ENCODE measurements at regions not wholly inside any gene's neighbourhood (a gene's known extent, or its start where the extent isn't known, plus 50 kb on each side); places are given as distances from the start of the nearest gene placed in this dataset.

DNA sequence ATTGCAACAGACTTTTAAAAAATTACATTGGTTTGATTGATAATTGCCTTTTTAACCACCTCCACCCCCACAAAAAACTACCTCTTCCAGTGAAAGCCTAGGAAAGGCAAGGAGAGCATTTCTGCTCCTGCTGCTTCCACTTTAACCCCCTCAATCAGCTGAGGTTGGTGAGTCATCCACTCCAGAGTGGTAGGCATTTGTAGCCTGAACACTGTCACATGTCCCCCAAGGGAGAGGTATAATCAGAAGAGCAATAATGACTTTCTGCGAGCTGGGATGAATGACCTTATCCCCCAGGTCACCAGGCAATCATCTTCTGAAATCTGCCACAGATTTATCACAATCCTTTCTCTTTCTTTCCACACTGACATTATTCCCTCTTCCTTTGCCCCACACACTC lies 126.6 kb upstream of the CAMK1G start:
- DNase-seq (ENCODE audit: low read depth) = no peak

- no peak for DNase-seq (ENCODE audit: low read depth)
These were observed 126.0 kb upstream of the CAMK1G start for GRCh38 chr1:209457401-209458125.

GRCh38 chr1:209458921-209459320 lies 124.6 kb upstream of the CAMK1G start:
- DNase-seq (ENCODE audit: low read depth) = no peak

DNA sequence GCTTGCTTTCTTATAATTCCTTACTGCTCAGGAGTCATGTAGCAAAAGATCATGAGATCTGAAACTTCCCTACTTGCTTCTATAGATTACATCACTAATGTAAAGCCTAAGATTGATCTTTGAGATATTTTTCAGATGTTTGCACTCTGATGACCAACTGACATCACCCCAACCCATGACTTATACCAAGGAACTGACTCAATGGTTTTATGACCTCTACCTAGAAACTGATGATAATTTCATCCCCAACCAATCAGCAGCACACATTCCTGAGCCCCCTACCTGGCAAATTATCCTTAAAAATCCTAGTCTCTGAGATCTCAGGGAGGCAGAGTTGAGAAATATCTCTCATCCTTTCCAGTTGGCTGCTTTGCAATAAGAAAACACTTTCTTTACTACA lies 122.3 kb upstream of the CAMK1G start:
- DNase-seq (ENCODE audit: low read depth) = no peak

DNA sequence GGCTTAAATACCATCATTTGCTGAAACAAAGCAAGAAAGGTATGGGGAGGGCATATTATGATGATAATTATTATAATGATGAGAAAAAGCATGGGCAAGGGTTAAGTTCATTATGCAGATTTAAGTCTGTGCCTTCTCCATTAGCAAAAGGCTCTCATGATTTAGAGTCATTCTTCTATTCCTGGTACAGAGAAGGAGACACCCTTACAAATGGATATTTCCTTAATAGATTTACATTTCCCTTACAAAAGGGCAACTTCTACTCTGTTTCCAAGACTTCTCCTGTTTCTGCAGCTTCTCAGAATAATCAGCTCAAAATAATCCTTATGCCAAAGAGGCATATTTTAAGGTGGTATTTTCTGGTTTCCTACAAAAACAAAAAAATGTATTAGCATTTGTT lies 121.1 kb upstream of the CAMK1G start:
- no peak for DNase-seq (ENCODE audit: low read depth)

GRCh38 chr1:209463441-209463840 lies 120.1 kb upstream of the CAMK1G start:
- DNase-seq (ENCODE audit: low read depth) = no peak

- DNase-seq (ENCODE audit: low read depth) = no peak
These were observed 110.5 kb upstream of the CAMK1G start for GRCh38 chr1:209473025-209473424.

- DNase-seq (ENCODE audit: low read depth) = no peak
These were observed 103.2 kb upstream of the CAMK1G start for GRCh38 chr1:209480345-209480744.

- DNase-seq (ENCODE audit: low read depth) = no peak
These were observed 99.8 kb upstream of the CAMK1G start for GRCh38 chr1:209483691-209484090.

DNA sequence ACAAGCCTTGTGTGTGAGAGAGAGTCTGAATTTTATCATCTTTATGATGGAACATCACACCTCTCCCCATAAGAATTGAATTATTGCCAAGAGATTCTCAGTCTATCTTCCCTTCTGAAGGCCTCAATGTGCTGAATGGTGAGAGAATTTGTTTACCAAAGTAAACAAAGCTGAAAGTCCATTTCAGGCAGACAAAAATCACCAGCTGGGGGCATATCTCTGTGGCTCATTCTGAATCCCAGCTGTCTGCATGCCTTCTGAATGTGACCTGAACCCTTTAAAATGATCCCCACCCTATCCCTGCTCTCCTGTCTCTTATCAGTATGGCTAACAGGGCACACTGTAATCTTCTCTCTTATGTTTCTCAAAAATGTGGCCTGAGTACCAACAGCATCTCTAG lies 99.1 kb upstream of the CAMK1G start:
- no peak for DNase-seq (ENCODE audit: low read depth)

DNA sequence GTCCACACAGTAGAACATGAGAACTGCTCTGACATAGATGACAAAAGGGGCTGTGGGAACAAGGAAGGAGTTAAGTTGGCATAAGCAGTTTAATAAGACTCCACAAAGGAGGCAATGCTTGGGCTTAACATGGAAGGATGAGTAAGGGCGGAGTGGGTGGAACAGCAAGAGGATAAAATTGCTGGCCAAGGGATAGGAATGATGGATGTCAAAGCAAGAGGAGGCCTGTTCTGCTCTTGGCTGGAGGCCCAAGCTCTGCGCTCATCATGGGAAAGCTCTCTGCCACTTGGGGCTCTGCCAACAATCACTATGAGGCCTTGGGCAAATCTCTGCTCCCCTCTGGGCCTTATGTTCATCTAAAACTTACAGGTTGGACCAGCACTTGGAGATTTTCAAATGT lies 98.3 kb upstream of the CAMK1G start:
- DNase-seq (ENCODE audit: low read depth) = no peak

- DNase-seq (ENCODE audit: low read depth) = no peak
These were observed 97.8 kb upstream of the CAMK1G start for GRCh38 chr1:209485751-209486150.

- DNase-seq (ENCODE audit: low read depth) = no peak
These were observed 96.5 kb upstream of the CAMK1G start for GRCh38 chr1:209486861-209487593.

GRCh38 chr1:209490013-209490412 lies 93.5 kb upstream of the CAMK1G start:
- no peak for DNase-seq (ENCODE audit: low read depth)

GRCh38 chr1:209491031-209491430 lies 92.5 kb upstream of the CAMK1G start:
- no peak for DNase-seq (ENCODE audit: low read depth)

GRCh38 chr1:209491496-209491895 lies 92.0 kb upstream of the CAMK1G start:
- no peak for DNase-seq (ENCODE audit: low read depth)

DNA sequence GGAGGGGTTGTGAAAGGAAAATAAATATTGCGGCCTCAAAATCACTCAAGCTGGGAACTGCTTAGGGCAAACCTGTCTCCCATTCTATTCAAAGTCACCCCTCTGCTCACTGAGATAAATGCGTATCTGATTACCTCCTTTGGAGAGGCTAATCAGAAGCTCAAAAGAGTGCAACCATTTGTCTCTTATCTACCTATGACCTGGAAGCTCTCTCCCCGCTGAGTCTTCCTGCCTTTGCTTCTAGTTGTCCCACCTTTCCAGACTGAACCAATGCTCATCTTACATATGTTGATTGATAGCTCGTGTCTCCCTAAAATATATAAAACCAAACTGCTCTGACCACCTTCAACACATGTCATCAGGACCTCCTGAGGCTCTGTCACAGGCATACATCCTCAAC lies 91.6 kb upstream of the CAMK1G start:
- no peak for DNase-seq (ENCODE audit: low read depth)

GRCh38 chr1:209493559-209493958 lies 90.0 kb upstream of the CAMK1G start:
- DNase-seq (ENCODE audit: low read depth) = no peak

DNA sequence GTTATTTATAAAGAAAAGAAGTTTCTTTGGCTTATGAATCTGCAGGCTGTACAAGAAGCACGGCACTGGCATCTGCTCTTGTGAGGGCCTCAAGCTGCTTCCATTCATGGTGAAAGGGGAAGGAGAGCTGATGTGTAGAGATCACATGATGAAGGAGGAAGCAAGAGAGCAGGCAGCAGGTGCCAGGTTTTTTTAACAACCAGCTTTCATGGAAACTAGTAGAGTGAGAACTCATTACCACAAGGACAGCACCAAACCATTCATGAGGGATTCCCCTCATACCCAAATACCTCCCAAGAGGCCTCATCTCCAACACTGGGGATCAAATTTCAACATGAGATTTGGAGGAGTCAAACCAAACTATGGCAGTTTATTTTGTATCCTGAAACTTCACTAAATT lies 85.8 kb upstream of the CAMK1G start:
- no peak for DNase-seq (ENCODE audit: low read depth)

DNA sequence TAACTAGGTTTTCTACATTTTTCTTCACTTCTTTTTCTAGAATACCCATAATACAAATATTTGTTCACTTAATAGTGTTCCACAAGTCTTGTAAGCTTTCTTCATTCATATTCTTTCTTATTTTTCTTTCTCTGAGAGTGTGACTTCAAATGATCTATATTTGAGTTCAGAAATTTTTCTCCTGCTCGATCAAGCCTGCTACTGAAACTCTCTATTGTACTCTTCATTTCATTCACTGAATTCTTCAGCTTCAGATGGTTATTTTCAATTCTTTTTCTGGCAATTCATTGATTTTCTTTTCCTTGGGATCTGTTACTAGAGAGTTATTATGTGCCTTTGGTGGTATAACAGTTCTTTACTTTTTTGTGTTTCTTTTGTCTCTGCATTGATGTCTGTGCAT lies 82.5 kb upstream of the CAMK1G start:
- DNase-seq (ENCODE audit: low read depth) = no peak

- no peak for DNase-seq (ENCODE audit: low read depth)
These were observed 80.3 kb upstream of the CAMK1G start for GRCh38 chr1:209503196-209503595.

- no peak for DNase-seq (ENCODE audit: low read depth)
These were observed 78.9 kb upstream of the CAMK1G start for GRCh38 chr1:209504571-209504970.

GRCh38 chr1:209505044-209505443 lies 78.5 kb upstream of the CAMK1G start:
- DNase-seq (ENCODE audit: low read depth) = no peak

DNA sequence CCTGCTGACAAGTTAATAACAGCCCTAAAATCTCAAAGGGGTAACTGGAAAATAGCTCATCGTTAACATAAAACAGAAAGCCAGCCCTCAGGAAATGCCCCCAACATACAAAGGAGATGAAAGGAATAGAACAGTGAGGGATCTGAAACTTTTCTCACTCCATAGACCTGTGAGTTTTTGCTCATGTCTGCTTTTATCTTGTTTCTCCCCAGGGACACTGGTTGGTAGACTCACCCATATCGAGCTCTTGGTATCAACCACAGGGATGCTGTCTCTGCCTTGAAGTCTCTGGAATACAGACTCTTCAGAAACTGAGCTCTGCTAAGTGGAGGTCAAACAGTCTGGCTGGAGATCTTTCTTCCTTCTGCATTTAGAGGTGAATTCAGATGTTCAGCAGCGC lies 77.4 kb upstream of the CAMK1G start:
- no peak for DNase-seq (ENCODE audit: low read depth)
